H1 (cell line): ENCODE measurements at regions not wholly inside any gene's neighbourhood (a gene's known extent, or its start where the extent isn't known, plus 50 kb on each side); places are given as distances from the start of the nearest gene placed in this dataset.

Experiments used
- CTCF ChIA-PET: fragments of 300-600 bp; sonication (Branson Sonifier 250); formaldehyde crosslinking; loops from one replicate; lab custom pipeline; 2021; ENCODE audit not compliant: partially characterized antibody; lab: Charles Lee
- POLR2A ChIA-PET: fragments of 300-600 bp; sonication (Branson Sonifier 250); formaldehyde crosslinking; loops from one replicate; lab custom pipeline; 2021; ENCODE audit warnings: inconsistent platforms; ENCODE audit not compliant: partially characterized antibody; lab: Charles Lee
- DNase-seq, 2 experiments: peaks; one replicate each; pipeline versions ENCODE4 v3.0.0 to v3.0.0-alpha.2; 2010 to 2022; ENCODE audit warnings: low spot score in 2 of 2, low read depth in 1 of 2, mixed read lengths in 1 of 2
- FAIRE-seq: peaks from 2 replicates; lab custom pipeline; 2011; peaks lifted over from hg19 to GRCh38; lab: Jason Lieb, UNC
- H2AFZ ChIP-seq: 2 replicates; pipeline ENCODE4 v1.8.1; 2012; ENCODE audit warnings: low read length, inconsistent platforms
- H2AK5ac ChIP-seq: 2 replicates; pipeline ENCODE4 v1.6.1; 2013; ENCODE audit warnings: low read depth, low read length
- H2BK120ac ChIP-seq: replicated peaks from 2 replicates; pipeline ENCODE3; 2013; ENCODE audit warnings: low read depth, low read length, inconsistent platforms
- H2BK12ac ChIP-seq: 2 replicates; pipeline ENCODE4 v1.6.1; 2013; ENCODE audit warnings: low read depth, low read length
- H2BK15ac ChIP-seq: 2 replicates; pipeline ENCODE4 v1.6.1; 2013; ENCODE audit warnings: low read length
- H2BK20ac ChIP-seq: 2 replicates; pipeline ENCODE4 v1.6.1; 2013; ENCODE audit warnings: low read length
- H2BK5ac ChIP-seq: 2 replicates; pipeline ENCODE4 v1.6.1; 2013; ENCODE audit warnings: low read depth, low read length
- H3K14ac ChIP-seq: 2 replicates; pipeline ENCODE4 v1.6.1; 2013; ENCODE audit warnings: inconsistent platforms; ENCODE audit not compliant: insufficient read length
- H3K18ac ChIP-seq: 2 replicates; pipeline ENCODE4 v1.6.1; 2013; ENCODE audit warnings: low read length; ENCODE audit errors: extremely low read depth
- H3K23ac ChIP-seq: 2 replicates; pipeline ENCODE4 v1.6.1; 2013; ENCODE audit warnings: inconsistent platforms; ENCODE audit not compliant: insufficient read length
- H3K23me2 ChIP-seq: 2 replicates; pipeline ENCODE4 v1.6.1; 2013; ENCODE audit warnings: low read depth, low read length
- H3K27ac ChIP-seq: 2 replicates; pipeline ENCODE4 v1.6.1; 2011; ENCODE audit warnings: low read depth, low read length, inconsistent platforms
- H3K27me3 ChIP-seq, 4 experiments: replicated peaks in 1 of 4; 1 replicate in 1 of 4; 2 replicates in 3 of 4; pipeline versions ENCODE4 v1.6.1 to v1.8.1; 2011 to 2013; ENCODE audit warnings: low read length in 3 of 4, mild to moderate bottlenecking in 3 of 4, inconsistent platforms in 2 of 4, mixed read lengths in 2 of 4, moderate library complexity in 1 of 4; ENCODE audit not compliant: control insufficient read depth in 3 of 4, insufficient read depth in 3 of 4; ENCODE audit errors: extremely low read depth in 1 of 4
- H3K36me3 ChIP-seq, 4 experiments: 2 replicates each; pipeline versions ENCODE4 v1.6.1 to v1.8.1; 2011 to 2013; ENCODE audit warnings: mild to moderate bottlenecking in 4 of 4, low read length in 3 of 4, moderate library complexity in 2 of 4, control low read depth in 1 of 4, inconsistent platforms in 1 of 4; ENCODE audit not compliant: insufficient read depth in 4 of 4, control insufficient read depth in 2 of 4
- H3K4ac ChIP-seq: replicated peaks from 2 replicates; pipeline ENCODE3; 2013; ENCODE audit warnings: low read length, low read depth, mixed read lengths, inconsistent platforms; ENCODE audit not compliant: insufficient read length
- H3K4me1 ChIP-seq, 4 experiments: replicated peaks in 1 of 4; 1 replicate in 1 of 4; 2 replicates in 3 of 4; pipeline versions ENCODE4 v1.6.1 to v1.8.1; 2011 to 2013; ENCODE audit warnings: low read length in 3 of 4, inconsistent platforms in 2 of 4, mixed read lengths in 1 of 4; ENCODE audit not compliant: insufficient read depth in 4 of 4, control insufficient read depth in 3 of 4
- H3K4me2 ChIP-seq, 2 experiments: 2 replicates each; pipeline versions ENCODE4 v1.6.1 to v1.8.1; 2011 to 2013; ENCODE audit warnings: low read depth in 2 of 2, low read length in 2 of 2, control low read depth in 1 of 2, inconsistent platforms in 1 of 2, mild to moderate bottlenecking in 1 of 2; ENCODE audit not compliant: insufficient read depth in 1 of 2
- H3K4me3 ChIP-seq, 4 experiments: fragments of 200-600, 300-600 bp in 1 of 4; sonication (generic), shearing (Covaris generic), sonication (Bioruptor Twin) in 1 of 4; 2 replicates each; pipeline versions ENCODE4 v1.5.1 to v1.8.1; 2011 to 2016; ENCODE audit warnings: low read length in 4 of 4, low read depth in 3 of 4, control low read depth in 2 of 4, inconsistent platforms in 2 of 4, mild to moderate bottlenecking in 2 of 4, mixed read lengths in 1 of 4, moderate library complexity in 1 of 4; ENCODE audit not compliant: insufficient read depth in 2 of 4; ENCODE audit errors: extremely low read depth in 1 of 4
- H3K56ac ChIP-seq: replicated peaks from 2 replicates; pipeline ENCODE3; 2013; ENCODE audit warnings: low read depth, mild to moderate bottlenecking, mixed read lengths, low read length, inconsistent platforms; ENCODE audit not compliant: insufficient read length
- H3K79me1 ChIP-seq: 2 replicates; pipeline ENCODE4 v1.6.1; 2013; ENCODE audit warnings: low read depth, low read length, control low read depth
- H3K79me2 ChIP-seq, 2 experiments: 2 replicates each; pipeline versions ENCODE4 v1.6.1 to v1.8.1; 2012 to 2013; ENCODE audit warnings: low read length in 2 of 2, mild to moderate bottlenecking in 2 of 2, inconsistent platforms in 1 of 2; ENCODE audit not compliant: insufficient read depth in 2 of 2, control insufficient read depth in 1 of 2
- H3K9ac ChIP-seq, 4 experiments: replicated peaks in 1 of 4; 1 replicate in 1 of 4; 2 replicates in 3 of 4; pipeline versions ENCODE4 v1.6.1 to v1.8.1; 2011 to 2013; ENCODE audit warnings: low read depth in 3 of 4, low read length in 3 of 4, control low read depth in 2 of 4, mild to moderate bottlenecking in 2 of 4, moderate library complexity in 2 of 4, inconsistent platforms in 1 of 4; ENCODE audit errors: extremely low read depth in 1 of 4
- H3K9me3 ChIP-seq, 2 experiments: 2 replicates each; pipeline versions ENCODE4 v1.6.1 to v1.8.1; 2012 to 2013; ENCODE audit warnings: mild to moderate bottlenecking in 2 of 2, moderate library complexity in 2 of 2, control low read depth in 1 of 2, inconsistent platforms in 1 of 2, low read depth in 1 of 2, low read length in 1 of 2, mixed read lengths in 1 of 2; ENCODE audit not compliant: insufficient read depth in 2 of 2
- H4K20me1 ChIP-seq, 2 experiments: replicated peaks in 1 of 2; 2 replicates each; pipeline versions ENCODE3 to v1.8.1; 2011 to 2013; ENCODE audit warnings: inconsistent platforms in 2 of 2, low read length in 2 of 2, mild to moderate bottlenecking in 1 of 2; ENCODE audit not compliant: insufficient read depth in 2 of 2, control insufficient read depth in 1 of 2
- H4K5ac ChIP-seq: 2 replicates; pipeline ENCODE4 v1.6.1; 2013; ENCODE audit warnings: low read length, low read depth, mixed read lengths, inconsistent platforms; ENCODE audit not compliant: insufficient read length
- H4K8ac ChIP-seq: 2 replicates; pipeline ENCODE4 v1.8.0; 2013; ENCODE audit warnings: mild to moderate bottlenecking, moderate library complexity, low read length, inconsistent platforms; ENCODE audit not compliant: insufficient read depth; ENCODE audit errors: extremely low read depth
- H4K91ac ChIP-seq: replicated peaks from 2 replicates; pipeline ENCODE3; 2013; ENCODE audit warnings: low read length, mixed read lengths, inconsistent platforms; ENCODE audit not compliant: insufficient read length
- ASH2L ChIP-seq: fragments of 200-600, 300-600 bp; sonication (generic); IDR thresholded peaks from one replicate; pipeline ENCODE4 v1.7.1; 2017; ENCODE audit warnings: low read length
- ATF2 ChIP-seq: IDR thresholded peaks from 2 replicates; pipeline ENCODE4 v1.6.1; 2012; ENCODE audit warnings: low read length, inconsistent platforms
- ATF3 ChIP-seq: IDR thresholded peaks from 2 replicates; pipeline ENCODE4 v1.6.1; 2011; ENCODE audit warnings: low read depth, mild to moderate bottlenecking, low read length; ENCODE audit not compliant: insufficient read depth
- BACH1 ChIP-seq: IDR thresholded peaks from 2 replicates; pipeline ENCODE4 v1.6.1; 2012; ENCODE audit warnings: low read length, improper control_type of control experiment
- BRCA1 ChIP-seq: IDR thresholded peaks from 2 replicates; pipeline ENCODE4 v1.6.1; 2012; ENCODE audit warnings: low read depth, low read length, improper control_type of control experiment
- CEBPB ChIP-seq: IDR thresholded peaks from 2 replicates; pipeline ENCODE4 v1.6.1; 2012; ENCODE audit warnings: low read depth, low read length
- HDAC6 ChIP-seq: IDR thresholded peaks from one replicate; pipeline ENCODE4 v1.7.1; 2012; ENCODE audit warnings: low read depth, mild to moderate bottlenecking, inconsistent platforms, low read length, moderate library complexity
- JUND ChIP-seq: IDR thresholded peaks from 2 replicates; pipeline ENCODE4 v1.6.1; 2011; ENCODE audit warnings: mild to moderate bottlenecking, improper control_type of control experiment, low read length
- KDM1A ChIP-seq: fragments of 200-600, 300-600 bp; sonication (generic); IDR thresholded peaks from 2 replicates; pipeline ENCODE4 v1.7.1; 2016; ENCODE audit warnings: mild to moderate bottlenecking, low read length, borderline replicate concordance
- POU5F1 ChIP-seq: IDR thresholded peaks from 2 replicates; pipeline ENCODE4 v1.6.1; 2011; ENCODE audit warnings: low read depth, mild to moderate bottlenecking, low read length, moderate library complexity
- TCF12 ChIP-seq: IDR thresholded peaks from 2 replicates; pipeline ENCODE4 v1.6.1; 2011; ENCODE audit warnings: low read depth, mild to moderate bottlenecking, low read length
- ZNF274 ChIP-seq: IDR thresholded peaks from 2 replicates; pipeline ENCODE4 v1.7.0; 2012; ENCODE audit warnings: low read length, borderline replicate concordance; ENCODE audit errors: extremely low read depth

GRCh38 chr6:55019591-55019990, 154.7 kb upstream of the HCRTR2 start:
- no peak overlapping the region for H3K4me2 ChIP-seq
- H3K18ac ChIP-seq = no peak overlapping the region
- no peak overlapping the region for H3K56ac ChIP-seq
- H2AK5ac ChIP-seq = no peak overlapping the region
- H2BK5ac ChIP-seq = no peak overlapping the region
- no peaks in the 10 kb centered on the region for H3K9me3 ChIP-seq
- ChIA-PET CTCF (no interaction called here), POLR2A (no interaction called here)
- no peaks in the 10 kb centered on the region for H3K36me3 ChIP-seq
- no peak overlapping the region for H2BK120ac ChIP-seq
- no peak overlapping the region for H3K9ac ChIP-seq
- no peaks in the 10 kb centered on the region for H3K79me1 ChIP-seq
- no peak overlapping the region for H2BK15ac ChIP-seq
- H4K91ac ChIP-seq = no peak overlapping the region
- no peak overlapping the region for H4K8ac ChIP-seq
- H3K4ac ChIP-seq = no peak overlapping the region
- no peaks in the 10 kb centered on the region for H3K4me1 ChIP-seq
- no peak for FAIRE-seq
- no peak overlapping the region for H3K23ac ChIP-seq
- H3K27me3 ChIP-seq = no peaks in the 10 kb centered on the region
- H4K5ac ChIP-seq = no peak overlapping the region
- no peak for DNase-seq
- no peak overlapping the region for H2BK12ac ChIP-seq
- H3K27ac ChIP-seq = no peak overlapping the region
- no peaks in the 10 kb centered on the region for H3K23me2 ChIP-seq
- H2BK20ac ChIP-seq = no peak overlapping the region
- H4K20me1 ChIP-seq = no peaks in the 10 kb centered on the region
- no peaks in the 10 kb centered on the region for H3K79me2 ChIP-seq
- H3K4me3 ChIP-seq = no peak overlapping the region
- H3K14ac ChIP-seq = no peak overlapping the region
- H2AFZ ChIP-seq = no peak overlapping the region
- no peak for TF ChIP-seq ASH2L
- no peak for TF ChIP-seq TCF12
- no peak for TF ChIP-seq BRCA1
- TF ChIP-seq ATF3 = no peak
- no peak for TF ChIP-seq HDAC6
- TF ChIP-seq KDM1A = no peak
- TF ChIP-seq ZNF274 = no peak
- no peak for TF ChIP-seq JUND
- no peak for TF ChIP-seq CEBPB
- no peak for TF ChIP-seq ATF2
- no peak for TF ChIP-seq BACH1
- no peak for TF ChIP-seq POU5F1
